ENCODE measurements at regions not wholly inside any gene's neighbourhood (a gene's known extent, or its start where the extent isn't known, plus 50 kb on each side); places are given as distances from the start of the nearest gene placed in this dataset.

DNA sequence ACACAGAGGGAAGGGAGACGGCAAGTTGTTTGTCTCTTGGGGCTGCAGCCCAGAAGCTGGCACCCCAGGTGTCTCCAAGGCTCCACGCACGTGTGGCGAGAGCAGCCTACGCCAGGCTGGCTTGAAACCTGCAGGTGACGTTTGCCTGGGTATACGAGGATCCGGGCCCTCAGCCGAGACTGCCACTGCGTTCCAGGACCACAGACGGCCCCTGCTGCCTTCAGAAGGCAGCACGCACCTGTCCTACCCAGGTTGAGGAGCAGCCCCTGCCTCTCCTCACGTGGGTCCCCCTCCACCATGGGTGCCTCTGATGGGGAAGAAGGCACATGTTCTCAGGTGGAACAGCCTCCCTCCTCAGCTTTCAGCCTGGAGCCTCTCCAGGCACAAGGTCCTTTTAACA lies 75.3 kb upstream of the PRR20G start:
- H3K4me2 ChIP-seq (ENCODE audit: low read length) = no peak overlapping the region
- TF ChIP-seq, protein P1, sequence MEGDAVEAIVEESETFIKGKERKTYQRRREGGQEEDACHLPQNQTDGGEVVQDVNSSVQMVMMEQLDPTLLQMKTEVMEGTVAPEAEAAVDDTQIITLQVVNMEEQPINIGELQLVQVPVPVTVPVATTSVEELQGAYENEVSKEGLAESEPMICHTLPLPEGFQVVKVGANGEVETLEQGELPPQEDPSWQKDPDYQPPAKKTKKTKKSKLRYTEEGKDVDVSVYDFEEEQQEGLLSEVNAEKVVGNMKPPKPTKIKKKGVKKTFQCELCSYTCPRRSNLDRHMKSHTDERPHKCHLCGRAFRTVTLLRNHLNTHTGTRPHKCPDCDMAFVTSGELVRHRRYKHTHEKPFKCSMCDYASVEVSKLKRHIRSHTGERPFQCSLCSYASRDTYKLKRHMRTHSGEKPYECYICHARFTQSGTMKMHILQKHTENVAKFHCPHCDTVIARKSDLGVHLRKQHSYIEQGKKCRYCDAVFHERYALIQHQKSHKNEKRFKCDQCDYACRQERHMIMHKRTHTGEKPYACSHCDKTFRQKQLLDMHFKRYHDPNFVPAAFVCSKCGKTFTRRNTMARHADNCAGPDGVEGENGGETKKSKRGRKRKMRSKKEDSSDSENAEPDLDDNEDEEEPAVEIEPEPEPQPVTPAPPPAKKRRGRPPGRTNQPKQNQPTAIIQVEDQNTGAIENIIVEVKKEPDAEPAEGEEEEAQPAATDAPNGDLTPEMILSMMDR (IDR thresholded peaks at IDR 0.05; ENCODE audit: insufficient read depth, low read depth, low read length) = no peak
- TF ChIP-seq EZH2 (IDR thresholded peaks at IDR 0.05; ENCODE audit: insufficient read depth, low read length) = no peak
- no peak overlapping the region for H3K27ac Mint-ChIP-seq (ENCODE audit: unreplicated experiment)

DNA sequence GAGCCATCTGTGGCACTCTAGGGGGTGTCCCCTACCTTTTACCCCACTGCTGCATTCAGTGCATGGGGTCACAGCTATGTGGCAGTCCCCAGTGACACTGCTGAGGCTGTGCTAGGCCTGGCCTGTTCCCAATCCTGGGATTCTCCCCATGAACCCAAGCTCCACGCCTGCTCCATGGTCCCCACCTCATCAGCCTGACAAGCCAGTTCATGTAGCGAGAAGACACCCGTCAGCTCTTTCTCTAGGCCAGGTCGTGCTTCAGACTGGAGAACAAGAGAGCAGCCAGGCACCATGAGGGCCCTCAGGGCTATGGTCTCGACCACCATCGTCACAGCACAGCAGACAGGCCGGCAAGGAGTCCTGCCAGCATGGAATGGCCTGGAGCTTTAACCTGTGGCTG lies 72.8 kb upstream of the PRR20G start:
- no peak for DNase-seq (ENCODE audit: low read depth)
- Mint-ChIP-seq H3K27me3 (ENCODE audit: low read depth, unreplicated experiment) (peaks cover 46% of the 10 kb centered on the region), H3K36me3 (ENCODE audit: low read depth, unreplicated experiment) (no peaks in the 10 kb centered on the region), H3K4me1 (ENCODE audit: low read depth, unreplicated experiment) (no peaks in the 10 kb centered on the region), H3K9me3 (ENCODE audit: unreplicated experiment) (peaks cover 17% of the 10 kb centered on the region), H3K27ac (ENCODE audit: unreplicated experiment) (no peak overlapping the region), H3K4me3 (ENCODE audit: unreplicated experiment) (no peak overlapping the region)
- Histone ChIP-seq H3K36me3 (ENCODE audit: insufficient read depth, low read length) (no peaks in the 10 kb centered on the region), H3K9me3 (ENCODE audit: insufficient read depth, low read depth, low read length) (peaks cover 7% of the 10 kb centered on the region), H2AFZ (ENCODE audit: low read depth, low read length) (no peak overlapping the region), H3K4me1 (ENCODE audit: insufficient read depth, low read length) (no peaks in the 10 kb centered on the region), H3K4me3 (ENCODE audit: insufficient read depth, low read depth, low read length) (no peak overlapping the region), H3K4me2 (ENCODE audit: low read length) (no peak overlapping the region), H3K9ac (ENCODE audit: low read length) (no peak overlapping the region), H3K27me3 (ENCODE audit: insufficient read depth, low read length) (peaks cover 3% of the 10 kb centered on the region), H4K20me1 (ENCODE audit: insufficient read depth, low read length) (no peaks in the 10 kb centered on the region), H3K27ac (ENCODE audit: low read depth, low read length) (no peak overlapping the region), H3K79me2 (ENCODE audit: insufficient read depth, low read length) (no peaks in the 10 kb centered on the region)
- no peak for FAIRE-seq
- no peak for TF ChIP-seq EZH2 (IDR thresholded peaks at IDR 0.05; ENCODE audit: insufficient read depth, low read length)
- TF ChIP-seq, protein P1 (IDR thresholded peaks at IDR 0.05; ENCODE audit: insufficient read depth, low read depth, low read length) = no peak

More for the DNA sequence above, 75.3 kb upstream of the PRR20G start:
- H2AFZ ChIP-seq (ENCODE audit: low read depth, low read length) = no peak overlapping the region
- no peak overlapping the region for H3K27ac ChIP-seq (ENCODE audit: low read depth, low read length)
- peaks cover 50% of the 10 kb centered on the region for H3K27me3 Mint-ChIP-seq (ENCODE audit: low read depth, unreplicated experiment)
- no peak overlapping the region for H3K4me3 Mint-ChIP-seq (ENCODE audit: unreplicated experiment)
- no peak overlapping the region for H3K4me3 ChIP-seq (ENCODE audit: insufficient read depth, low read depth, low read length)
- H4K20me1 ChIP-seq (ENCODE audit: insufficient read depth, low read length) = no peaks in the 10 kb centered on the region
- H3K79me2 ChIP-seq (ENCODE audit: insufficient read depth, low read length) = no peaks in the 10 kb centered on the region
- no peaks in the 10 kb centered on the region for H3K4me1 ChIP-seq (ENCODE audit: insufficient read depth, low read length)
- no peaks in the 10 kb centered on the region for H3K36me3 ChIP-seq (ENCODE audit: insufficient read depth, low read length)
- no peaks in the 10 kb centered on the region for H3K9me3 ChIP-seq (ENCODE audit: insufficient read depth, low read depth, low read length)
- no peak for FAIRE-seq
- no peaks in the 10 kb centered on the region for H3K4me1 Mint-ChIP-seq (ENCODE audit: low read depth, unreplicated experiment)
- H3K9me3 Mint-ChIP-seq (ENCODE audit: unreplicated experiment) = peaks cover 4% of the 10 kb centered on the region
- no peak overlapping the region for H3K9ac ChIP-seq (ENCODE audit: low read length)
- H3K36me3 Mint-ChIP-seq (ENCODE audit: low read depth, unreplicated experiment) = no peaks in the 10 kb centered on the region
- H3K27me3 ChIP-seq (ENCODE audit: insufficient read depth, low read length) = peaks cover 3% of the 10 kb centered on the region
- no peak for DNase-seq (ENCODE audit: low read depth)

DNA sequence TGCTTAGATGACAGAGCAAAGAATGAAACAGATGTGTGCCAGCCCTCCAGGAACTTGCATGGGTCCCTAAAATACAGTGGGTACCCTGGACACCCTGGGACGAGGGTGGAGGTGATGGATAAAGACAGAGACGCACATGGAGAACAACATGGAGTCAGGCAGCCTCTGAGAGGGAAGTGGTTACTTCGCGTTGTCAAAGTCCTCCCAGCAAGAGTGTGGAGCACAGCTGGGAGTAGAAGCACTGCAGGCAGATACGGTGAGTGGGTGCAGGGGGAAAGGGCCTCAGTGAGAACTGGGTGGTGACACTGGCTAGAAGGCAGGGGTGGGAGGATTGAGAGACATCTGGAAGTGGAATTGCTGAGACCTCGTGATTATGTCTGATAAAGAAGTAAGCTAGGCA lies 70.8 kb upstream of the PRR20G start:
- Histone ChIP-seq H4K20me1 (ENCODE audit: insufficient read depth, low read length) (no peaks in the 10 kb centered on the region), H3K36me3 (ENCODE audit: insufficient read depth, low read length) (no peaks in the 10 kb centered on the region), H3K27ac (ENCODE audit: low read depth, low read length) (no peak overlapping the region), H3K4me1 (ENCODE audit: insufficient read depth, low read length) (no peaks in the 10 kb centered on the region), H3K9ac (ENCODE audit: low read length) (no peak overlapping the region), H3K4me2 (ENCODE audit: low read length) (no peak overlapping the region), H3K4me3 (ENCODE audit: insufficient read depth, low read depth, low read length) (no peak overlapping the region), H2AFZ (ENCODE audit: low read depth, low read length) (no peak overlapping the region), H3K27me3 (ENCODE audit: insufficient read depth, low read length) (no peaks in the 10 kb centered on the region), H3K9me3 (ENCODE audit: insufficient read depth, low read depth, low read length) (peaks cover 7% of the 10 kb centered on the region), H3K79me2 (ENCODE audit: insufficient read depth, low read length) (no peaks in the 10 kb centered on the region)
- H3K27ac Mint-ChIP-seq (ENCODE audit: unreplicated experiment) = no peak overlapping the region
- DNase-seq (ENCODE audit: low read depth) = no peak
- no peak overlapping the region for H3K4me3 Mint-ChIP-seq (ENCODE audit: unreplicated experiment)
- no peak for FAIRE-seq
- H3K9me3 Mint-ChIP-seq (ENCODE audit: unreplicated experiment) = peaks cover 19% of the 10 kb centered on the region
- H3K4me1 Mint-ChIP-seq (ENCODE audit: low read depth, unreplicated experiment) = no peaks in the 10 kb centered on the region
- H3K36me3 Mint-ChIP-seq (ENCODE audit: low read depth, unreplicated experiment) = no peaks in the 10 kb centered on the region
- TF ChIP-seq EZH2 (IDR thresholded peaks at IDR 0.05; ENCODE audit: insufficient read depth, low read length) = no peak
- TF ChIP-seq, protein P1 (IDR thresholded peaks at IDR 0.05; ENCODE audit: insufficient read depth, low read depth, low read length) = no peak
- H3K27me3 Mint-ChIP-seq (ENCODE audit: low read depth, unreplicated experiment) = peaks cover 39% of the 10 kb centered on the region
